ENCODE measurements at regions not wholly inside any gene's neighbourhood (a gene's known extent, or its start where the extent isn't known, plus 50 kb on each side); places are given as distances from the start of the nearest gene placed in this dataset.
"Not testable (repeated sequence)": the region's sequence is repeated elsewhere in the genome, so short reads cannot be mapped to it uniquely, and the experiment has no call there.

- DNase-seq, result not testable (repeated sequence)
These were observed 127.9 kb downstream of the ARRDC4 start for GRCh38 chr15:98088307-98088945.

- DNase-seq, result not testable (repeated sequence)
These were observed 128.8 kb downstream of the ARRDC4 start for GRCh38 chr15:98089352-98089751.

GRCh38 chr15:98097986-98098385 is 137.5 kb downstream of the ARRDC4 start:
- DNase-seq, result not testable (repeated sequence)

- DNase-seq, result not testable (repeated sequence)
These were observed 140.1 kb downstream of the ARRDC4 start for GRCh38 chr15:98100606-98101005.

- no peak for DNase-seq
These were observed 143.1 kb downstream of the ARRDC4 start for GRCh38 chr15:98103570-98103969.

- not testable (repeated sequence) for DNase-seq
These were observed 144.1 kb downstream of the ARRDC4 start for GRCh38 chr15:98104386-98105151.

- DNase-seq, result not testable (repeated sequence)
These were observed 146.2 kb downstream of the ARRDC4 start for GRCh38 chr15:98106615-98107194.

- no peak for DNase-seq
These were observed 151.3 kb downstream of the ARRDC4 start for GRCh38 chr15:98111806-98112205.

- no peak for DNase-seq
These were observed 152.8 kb downstream of the ARRDC4 start for GRCh38 chr15:98113327-98113726.

GRCh38 chr15:98120561-98120960 is 160.1 kb downstream of the ARRDC4 start:
- DNase-seq, result no peak

- DNase-seq, result no peak
These were observed 161.0 kb downstream of the ARRDC4 start for GRCh38 chr15:98121536-98121935.

- no peak for DNase-seq
These were observed 161.5 kb downstream of the ARRDC4 start for GRCh38 chr15:98121957-98122356.

- no peak for DNase-seq
These were observed 162.8 kb downstream of the ARRDC4 start for GRCh38 chr15:98123297-98123696.

GRCh38 chr15:98123834-98124233 is 163.3 kb downstream of the ARRDC4 start:
- DNase-seq, result no peak

- DNase-seq, result no peak
These were observed 164.1 kb downstream of the ARRDC4 start for GRCh38 chr15:98124581-98124980.

GRCh38 chr15:98126326-98127085 is 166.0 kb downstream of the ARRDC4 start:
- no peak for DNase-seq

- no peak for DNase-seq
These were observed 167.1 kb downstream of the ARRDC4 start for GRCh38 chr15:98127586-98127985.

- no peak for DNase-seq
These were observed 171.4 kb downstream of the ARRDC4 start for GRCh38 chr15:98131924-98132323.

- DNase-seq, result no peak
These were observed 174.4 kb downstream of the ARRDC4 start for GRCh38 chr15:98134905-98135304.

- no peak for DNase-seq
These were observed 178.4 kb downstream of the ARRDC4 start for GRCh38 chr15:98138910-98139309.

GRCh38 chr15:98139337-98139736 is 178.8 kb downstream of the ARRDC4 start:
- no peak for DNase-seq

- DNase-seq, result no peak
These were observed 182.1 kb downstream of the ARRDC4 start for GRCh38 chr15:98142572-98142971.

GRCh38 chr15:98143116-98143515 is 182.6 kb downstream of the ARRDC4 start:
- DNase-seq, result no peak

All from NCI-H2171 (cell line).